H1 (cell line): ENCODE measurements at regions not wholly inside any gene's neighbourhood (a gene's known extent, or its start where the extent isn't known, plus 50 kb on each side); places are given as distances from the start of the nearest gene placed in this dataset.

Experiments used
- BACH1 ChIP-seq: IDR thresholded peaks from 2 replicates; pipeline ENCODE4 v1.6.1; 2012; ENCODE audit warnings: low read length, improper control_type of control experiment
- NANOG ChIP-seq: IDR thresholded peaks from 2 replicates; pipeline ENCODE4 v1.6.1; 2011; ENCODE audit warnings: low read length, low read depth, mild to moderate bottlenecking, inconsistent platforms; ENCODE audit not compliant: insufficient read depth, poor library complexity, severe bottlenecking
- TAF7 ChIP-seq: optimal IDR thresholded peaks from 2 replicates; pipeline ENCODE3; 2011; ENCODE audit warnings: low read depth, mild to moderate bottlenecking, inconsistent platforms, low read length, moderate library complexity, borderline replicate concordance

GRCh38 chr4:126783191-126783590 is 849.6 kb upstream of the INTU start (continued):
- TF ChIP-seq TAF7 = no peak
- TF ChIP-seq NANOG = no peak
- no peak for TF ChIP-seq BACH1
